NOMO-1 treated with dmso at 0.1 percent for 144 hours (cell line): ENCODE measurements at regions not wholly inside any gene's neighbourhood (a gene's known extent, or its start where the extent isn't known, plus 50 kb on each side); places are given as distances from the start of the nearest gene placed in this dataset.

Experiments
- DNase-seq: peaks from one replicate; lab custom pipeline; 2025; ENCODE audit not compliant: unreplicated experiment; lab: John Stamatoyannopoulos, UW

GRCh38 chr6:87938287-87938686, 109.4 kb upstream of the SPACA1 start:
- no peak for DNase-seq

- DNase-seq, result no peak
These were observed 111.6 kb upstream of the SPACA1 start for GRCh38 chr6:87936065-87936464.

DNA sequence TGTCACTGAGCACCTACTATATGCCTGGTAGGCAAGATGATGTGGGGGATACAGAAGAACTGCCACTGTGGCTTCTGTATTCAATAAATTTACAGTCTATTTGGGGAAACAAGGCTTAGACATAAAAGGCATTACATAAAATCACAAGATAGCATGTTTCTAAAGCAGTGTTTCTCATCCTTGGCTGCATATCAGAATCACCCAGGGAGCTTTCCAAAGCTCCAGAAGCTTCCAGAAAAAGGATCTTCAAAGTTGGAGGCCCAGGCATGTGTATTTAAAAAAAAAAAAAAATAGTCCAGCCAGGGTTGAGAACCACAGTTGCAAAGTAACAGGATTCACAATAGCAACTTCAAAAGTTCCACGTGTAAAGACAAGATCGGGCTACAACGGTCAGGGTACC, 112.4 kb upstream of the SPACA1 start:
- no peak for DNase-seq

DNA sequence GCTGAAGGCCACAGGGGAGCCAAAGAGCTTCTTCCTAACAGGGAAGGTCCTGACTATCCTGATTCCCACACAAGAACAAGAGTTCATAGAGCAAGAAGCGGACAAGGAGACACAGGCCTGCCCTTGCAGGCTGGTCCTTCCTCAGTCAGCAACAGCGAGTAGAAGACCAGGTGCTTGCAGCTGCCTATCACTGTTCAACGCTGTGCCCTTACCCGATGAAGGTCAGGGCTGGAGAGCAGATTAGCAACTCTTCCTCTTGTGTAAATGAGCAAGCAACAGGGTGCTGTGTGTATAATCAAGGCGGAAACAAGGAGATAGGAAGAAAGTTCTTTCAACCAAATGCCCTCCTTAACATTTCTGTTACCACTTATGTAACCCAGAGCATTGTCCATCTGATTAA, 115.3 kb upstream of the SPACA1 start:
- no peak for DNase-seq

DNA sequence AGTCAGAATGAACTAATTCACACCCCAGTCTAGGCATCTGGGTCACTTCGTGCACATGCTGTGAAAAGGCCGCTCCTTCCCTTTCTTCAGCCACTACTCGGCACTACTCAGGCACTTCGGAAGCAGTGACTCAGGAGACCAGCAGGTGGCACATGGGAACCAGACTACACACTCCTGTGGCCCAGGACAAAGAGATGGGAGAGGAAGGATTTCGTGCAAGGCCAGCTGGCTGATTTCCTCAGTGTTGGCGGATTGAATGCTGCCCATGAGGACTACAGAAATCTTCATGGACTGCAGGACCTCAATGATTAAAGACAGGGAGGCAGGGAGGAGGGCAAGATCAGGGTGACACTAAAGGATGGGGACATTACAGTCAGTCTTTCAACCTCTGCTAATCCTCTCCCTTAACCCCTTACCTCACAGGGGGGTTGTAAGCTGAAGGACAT, 117.8 kb upstream of the SPACA1 start:
- peak; percentile 53 for DNase-seq

DNA sequence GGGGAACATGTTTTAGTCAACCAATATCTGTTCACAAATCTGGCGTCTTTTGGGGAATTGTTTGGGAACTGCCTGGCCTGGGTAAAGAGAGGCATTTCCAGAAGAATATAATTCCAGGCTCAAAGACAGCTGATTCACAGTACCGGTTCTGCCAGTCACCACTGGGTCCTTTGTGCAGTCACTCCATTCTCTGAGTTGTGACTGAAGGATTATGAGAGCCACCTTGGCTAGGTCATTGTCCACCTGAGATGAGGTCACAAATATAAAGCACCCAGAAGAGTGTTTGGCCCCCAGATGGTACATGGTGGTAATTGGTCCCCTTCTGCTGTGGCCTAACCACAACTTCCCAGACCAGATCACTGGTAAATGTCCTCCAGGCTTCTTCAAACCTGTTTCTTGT, 121.0 kb upstream of the SPACA1 start:
- no peak for DNase-seq

- DNase-seq, result no peak
These were observed 121.6 kb upstream of the SPACA1 start for GRCh38 chr6:87926072-87926471.

GRCh38 chr6:87925373-87926060, 122.1 kb upstream of the SPACA1 start:
- DNase-seq, result no peak

- no peak for DNase-seq
These were observed 124.1 kb upstream of the SPACA1 start for GRCh38 chr6:87923389-87924050.

DNA sequence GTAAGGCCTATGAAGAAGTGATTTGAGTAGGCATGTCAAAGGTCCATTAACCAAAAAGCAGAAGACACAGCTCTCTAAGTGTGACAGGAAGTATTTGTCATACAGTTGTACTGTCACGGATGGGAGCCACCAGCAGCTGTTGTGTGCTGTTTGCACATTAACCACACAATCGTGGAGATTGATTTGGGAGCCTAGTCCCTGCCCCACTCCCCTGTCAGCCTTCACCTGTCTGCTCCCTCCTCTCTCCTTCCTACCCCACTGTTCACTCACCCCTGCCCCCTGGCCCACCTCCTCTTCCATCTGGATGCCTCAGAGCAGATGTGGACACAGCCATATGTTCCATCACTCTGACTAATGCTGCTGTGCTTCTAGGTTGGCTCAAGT, 124.7 kb upstream of the SPACA1 start:
- DNase-seq, result peak; percentile 17

- DNase-seq, result no peak
These were observed 125.3 kb upstream of the SPACA1 start for GRCh38 chr6:87922196-87922946.

GRCh38 chr6:87921034-87921433, 126.6 kb upstream of the SPACA1 start:
- DNase-seq, result no peak

- DNase-seq, result no peak
These were observed 127.4 kb upstream of the SPACA1 start for GRCh38 chr6:87920245-87920644.

DNA sequence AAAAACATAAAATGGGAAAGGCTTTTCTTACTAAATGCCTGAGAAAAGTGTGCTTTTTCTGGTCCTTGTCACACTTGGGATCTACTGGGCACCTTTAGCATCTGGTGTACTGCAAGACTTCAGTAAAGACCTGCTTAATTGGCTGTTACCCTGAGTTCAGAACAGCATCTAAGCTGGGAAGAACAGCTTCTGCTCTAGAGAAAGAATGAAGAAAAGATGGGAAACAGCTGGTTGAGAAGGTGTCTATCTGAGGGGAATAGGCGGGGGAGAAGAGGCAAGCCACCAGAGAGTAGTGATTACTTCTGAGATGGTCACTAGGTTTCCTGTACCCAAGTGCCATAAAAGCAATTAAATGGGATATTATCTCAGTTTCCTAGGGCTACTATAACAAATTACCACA, 128.2 kb upstream of the SPACA1 start:
- DNase-seq, result no peak

- no peak for DNase-seq
These were observed 128.6 kb upstream of the SPACA1 start for GRCh38 chr6:87919001-87919400.

DNA sequence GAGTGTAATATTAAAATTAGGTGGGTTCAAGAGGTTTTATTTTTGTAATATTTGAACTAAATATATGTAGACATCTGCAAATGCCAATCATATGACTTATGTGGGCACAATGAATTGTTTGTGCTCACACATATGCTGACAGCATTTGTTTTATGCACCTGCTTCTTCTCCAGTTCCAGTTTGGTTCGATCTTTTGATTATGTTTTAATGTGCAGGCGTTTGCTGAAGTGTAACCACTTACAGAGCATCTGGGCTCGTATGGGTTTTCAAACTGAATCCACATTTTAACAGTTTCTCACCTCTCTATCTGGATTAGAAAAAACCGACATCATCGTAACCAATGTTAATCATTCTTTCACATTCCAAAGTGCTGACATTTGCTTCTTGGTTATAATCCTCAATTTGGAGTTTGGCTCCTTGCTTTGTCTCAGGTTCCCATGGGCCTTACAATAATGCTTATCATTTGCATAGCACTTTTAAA, 129.1 kb upstream of the SPACA1 start:
- no peak for DNase-seq

GRCh38 chr6:87917886-87918285, 129.8 kb upstream of the SPACA1 start:
- no peak for DNase-seq

DNA sequence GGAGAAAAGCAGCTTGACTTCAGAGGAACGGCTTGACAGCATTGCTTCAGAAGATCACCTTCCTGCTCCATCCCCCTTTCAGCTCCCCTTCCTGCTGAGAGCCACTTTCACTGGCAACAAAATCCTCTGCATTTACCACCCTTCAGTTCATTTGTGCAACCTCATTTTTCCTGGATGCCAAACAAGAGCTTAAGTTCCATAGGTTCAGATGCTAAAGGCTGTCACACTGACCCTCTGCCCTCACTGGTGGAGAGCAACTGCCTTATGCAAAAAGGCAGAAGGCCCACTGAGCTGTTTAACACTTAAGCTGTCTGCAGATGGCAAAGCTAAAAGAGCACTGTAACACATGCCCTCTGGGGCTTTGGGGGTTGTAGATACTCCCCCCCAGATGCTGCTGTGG, 131.2 kb upstream of the SPACA1 start:
- DNase-seq, result no peak

DNA sequence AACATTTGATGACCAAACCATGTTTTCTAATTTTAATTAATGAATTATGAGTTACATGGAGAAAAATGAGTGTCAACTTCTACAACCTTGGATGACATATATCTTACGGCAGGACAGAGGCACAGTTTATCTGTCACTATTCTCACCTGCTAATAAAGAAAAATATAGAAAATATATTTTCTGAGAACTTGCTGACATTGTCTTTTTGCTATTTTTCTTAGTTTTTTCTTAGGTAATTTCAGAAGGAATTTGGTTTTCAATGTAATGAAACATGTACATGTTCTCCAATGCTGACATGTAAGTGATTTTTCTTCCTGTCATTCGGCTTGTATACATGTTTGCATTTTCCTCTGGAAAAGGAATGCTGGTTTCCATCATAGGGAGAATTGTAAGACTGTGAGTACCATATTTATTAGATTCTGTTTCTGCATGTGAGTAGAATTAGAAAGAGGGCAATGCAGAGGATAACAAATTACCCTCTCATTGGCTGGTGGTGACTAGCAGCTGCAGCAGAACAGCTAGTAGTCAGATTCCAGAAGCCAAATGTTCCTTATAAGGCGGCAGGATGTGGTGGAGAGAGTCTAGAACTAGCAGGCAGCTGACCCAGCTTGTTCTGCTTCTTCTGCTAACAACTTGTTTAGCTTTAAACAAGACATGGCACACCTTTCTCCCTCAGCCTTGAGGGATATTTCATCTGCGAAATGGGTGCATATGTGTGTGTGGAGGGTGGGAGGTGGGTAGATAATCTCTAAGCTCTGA, 132.8 kb upstream of the SPACA1 start:
- no peak for DNase-seq

- DNase-seq, result no peak
These were observed 133.7 kb upstream of the SPACA1 start for GRCh38 chr6:87913974-87914373.

GRCh38 chr6:87912102-87912501, 135.5 kb upstream of the SPACA1 start:
- DNase-seq, result no peak
